ENCODE measurements at regions not wholly inside any gene's neighbourhood (a gene's known extent, or its start where the extent isn't known, plus 50 kb on each side); places are given as distances from the start of the nearest gene placed in this dataset.

GRCh38 chr16:54480429-54480828 lies 193.8 kb upstream of the IRX3 start:
- Mint-ChIP-seq H3K9me3 (peaks cover 3% of the 10 kb centered on the region), H3K36me3 (ENCODE audit: low read depth) (no peaks in the 10 kb centered on the region), H3K27me3 (no peaks in the 10 kb centered on the region), H3K4me3 (no peak overlapping the region), H3K27ac (no peak overlapping the region), H3K4me1 (no peaks in the 10 kb centered on the region)
- intact Hi-C loops (cut with micrococcal nuclease) = no loop called here
- no peak for ATAC-seq (ENCODE audit: low read depth)
- CTCF ChIA-PET = interaction anchor here (0.5 kb wide), 1 partner anchor 286 kb away, joined by 3 read pairs; no protein-coding TSS in a partner anchor
- DNase-seq = no peak
- POLR2A ChIA-PET = no interaction called here
- TF ChIP-seq CTCF (IDR thresholded peaks at IDR 0.05) = no peak

GRCh38 chr16:54479546-54479945 lies 193.0 kb upstream of the IRX3 start:
- Mint-ChIP-seq H3K27me3 (no peaks in the 10 kb centered on the region), H3K36me3 (ENCODE audit: low read depth) (no peaks in the 10 kb centered on the region), H3K9me3 (peaks cover 3% of the 10 kb centered on the region), H3K4me1 (no peaks in the 10 kb centered on the region), H3K4me3 (no peak overlapping the region), H3K27ac (no peak overlapping the region)
- ChIA-PET POLR2A (no interaction called here), CTCF (no interaction called here)
- TF ChIP-seq CTCF (IDR thresholded peaks at IDR 0.05) = no peak
- ATAC-seq (ENCODE audit: low read depth) (no peak), DNase-seq (no peak)
- intact Hi-C loops (cut with micrococcal nuclease) = loop anchor here (2.0 kb wide), 1 partner anchor 67 kb away; no protein-coding TSS in a partner anchor

GRCh38 chr16:54477714-54478113 lies 191.1 kb upstream of the IRX3 start:
- ChIA-PET CTCF (no interaction called here), POLR2A (no interaction called here)
- ATAC-seq (ENCODE audit: low read depth) = no peak
- Mint-ChIP-seq H3K27me3 (no peaks in the 10 kb centered on the region), H3K4me1 (no peaks in the 10 kb centered on the region), H3K9me3 (peaks cover 3% of the 10 kb centered on the region), H3K4me3 (no peak overlapping the region), H3K36me3 (ENCODE audit: low read depth) (no peaks in the 10 kb centered on the region), H3K27ac (no peak overlapping the region)
- no peak for DNase-seq
- no peak for TF ChIP-seq CTCF (IDR thresholded peaks at IDR 0.05)
- intact Hi-C loops (cut with micrococcal nuclease) = loop anchor here (2.0 kb wide), 1 partner anchor 69 kb away; no protein-coding TSS in a partner anchor

GRCh38 chr16:54475019-54475601 lies 188.5 kb upstream of the IRX3 start:
- H3K9me3 Mint-ChIP-seq = peaks cover 3% of the 10 kb centered on the region
- H3K36me3 Mint-ChIP-seq (ENCODE audit: low read depth) = no peaks in the 10 kb centered on the region
- no peak overlapping the region for H3K27ac Mint-ChIP-seq
- intact Hi-C loops (cut with micrococcal nuclease) = no loop called here
- TF ChIP-seq CTCF (IDR thresholded peaks at IDR 0.05) = no peak
- no peak overlapping the region for H3K4me3 Mint-ChIP-seq
- no peaks in the 10 kb centered on the region for H3K27me3 Mint-ChIP-seq
- DNase-seq (no peak), ATAC-seq (ENCODE audit: low read depth) (no peak)
- no peaks in the 10 kb centered on the region for H3K4me1 Mint-ChIP-seq
- ChIA-PET POLR2A (no interaction called here), CTCF (no interaction called here)

GRCh38 chr16:54473226-54473993 lies 186.8 kb upstream of the IRX3 start:
- Mint-ChIP-seq H3K4me3 (no peak overlapping the region), H3K36me3 (ENCODE audit: low read depth) (no peaks in the 10 kb centered on the region), H3K4me1 (no peaks in the 10 kb centered on the region), H3K9me3 (peaks cover 3% of the 10 kb centered on the region), H3K27ac (no peak overlapping the region), H3K27me3 (no peaks in the 10 kb centered on the region)
- ChIA-PET POLR2A (no interaction called here), CTCF (no interaction called here)
- intact Hi-C loops (cut with micrococcal nuclease) = no loop called here
- no peak for DNase-seq
- ATAC-seq (ENCODE audit: low read depth) = no peak
- TF ChIP-seq CTCF (IDR thresholded peaks at IDR 0.05) = no peak

Measured in activated B cell treated with CpG ODN at 0.5 μM for 24 hours (primary cell).